NCI-H748 (cell line): ENCODE measurements at regions not wholly inside any gene's neighbourhood (a gene's known extent, or its start where the extent isn't known, plus 50 kb on each side); places are given as distances from the start of the nearest gene placed in this dataset.
"Not testable (repeated sequence)": the region's sequence is repeated elsewhere in the genome, so short reads cannot be mapped to it uniquely, and the experiment has no call there.

ENCODE experiments used
- DNase-seq: peaks from one replicate; lab custom pipeline; 2025; ENCODE audit not compliant: unreplicated experiment; lab: John Stamatoyannopoulos, UW

GRCh38 chr11:122404571-122404970 is 251.0 kb upstream of the UBASH3B start:
- no peak for DNase-seq

- not testable (repeated sequence) for DNase-seq
Measured at GRCh38 chr11:122401581-122401980, 253.9 kb upstream of the UBASH3B start.

- no peak for DNase-seq
Measured at GRCh38 chr11:122399375-122399774, 256.1 kb upstream of the UBASH3B start.

GRCh38 chr11:122398851-122399250 is 256.7 kb upstream of the UBASH3B start:
- DNase-seq: no peak

- DNase-seq: no peak
Measured at GRCh38 chr11:122398167-122398566, 257.4 kb upstream of the UBASH3B start.

GRCh38 chr11:122395282-122395681 is 260.2 kb upstream of the UBASH3B start:
- DNase-seq: no peak

GRCh38 chr11:122394313-122394712 is 261.2 kb upstream of the UBASH3B start:
- DNase-seq: peak; percentile 10

GRCh38 chr11:122393209-122393860 is 262.2 kb upstream of the UBASH3B start:
- no peak for DNase-seq

- DNase-seq: no peak
Measured at GRCh38 chr11:122392508-122392907, 263.0 kb upstream of the UBASH3B start.

- DNase-seq: no peak
Measured at GRCh38 chr11:122391049-122391448, 264.5 kb upstream of the UBASH3B start.

- no peak for DNase-seq
Measured at GRCh38 chr11:122383186-122383585, 267.2 kb upstream of the BLID start.

GRCh38 chr11:122375687-122376399 is 259.8 kb upstream of the BLID start:
- DNase-seq: no peak

- DNase-seq: no peak
Measured at GRCh38 chr11:122368796-122369195, 252.8 kb upstream of the BLID start.

GRCh38 chr11:122367809-122368231 is 251.8 kb upstream of the BLID start:
- no peak for DNase-seq

- DNase-seq: no peak
Measured at GRCh38 chr11:122365610-122366360, 249.8 kb upstream of the BLID start.

GRCh38 chr11:122363296-122363695 is 247.3 kb upstream of the BLID start:
- DNase-seq: no peak

- no peak for DNase-seq
Measured at GRCh38 chr11:122362381-122362780, 246.4 kb upstream of the BLID start.

GRCh38 chr11:122360875-122361274 is 244.9 kb upstream of the BLID start:
- no peak for DNase-seq

- DNase-seq: no peak
Measured at GRCh38 chr11:122359081-122359571, 243.1 kb upstream of the BLID start.

GRCh38 chr11:122358292-122358691 is 242.3 kb upstream of the BLID start:
- DNase-seq: no peak

- no peak for DNase-seq
Measured at GRCh38 chr11:122355968-122356367, 240.0 kb upstream of the BLID start.
